GM19238 (cell line): ENCODE measurements at regions not wholly inside any gene's neighbourhood (a gene's known extent, or its start where the extent isn't known, plus 50 kb on each side); places are given as distances from the start of the nearest gene placed in this dataset.
"Not testable (repeated sequence)": the region's sequence is repeated elsewhere in the genome, so short reads cannot be mapped to it uniquely, and the experiment has no call there.

Source experiments
- DNase-seq: peaks from one replicate; pipeline ENCODE4 v3.0.0; 2011; ENCODE audit warnings: low spot score; ENCODE audit not compliant: insufficient read length

- no peak for DNase-seq
These were observed 89.2 kb upstream of the STMND1 start for GRCh38 chr6:17012421-17013225.

DNA sequence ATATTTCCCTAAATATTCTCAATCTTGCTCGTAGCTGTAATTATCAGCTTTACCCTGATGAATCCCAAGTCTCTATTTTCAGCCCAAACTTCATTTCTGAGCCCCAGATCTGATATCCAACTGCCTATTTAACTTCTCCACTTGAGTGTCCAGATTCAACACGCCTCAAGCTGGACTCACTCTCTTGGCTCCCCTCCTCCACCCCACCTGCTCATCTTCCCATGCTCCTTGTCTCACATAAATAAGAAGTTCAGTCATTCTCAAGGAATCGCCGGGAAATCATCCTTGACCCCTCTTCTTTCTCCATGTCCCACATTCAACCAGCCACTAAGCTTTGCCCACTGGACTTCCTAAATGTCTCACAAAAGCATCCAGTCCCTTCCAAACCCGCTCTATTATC, 89.9 kb upstream of the STMND1 start:
- no peak for DNase-seq

DNA sequence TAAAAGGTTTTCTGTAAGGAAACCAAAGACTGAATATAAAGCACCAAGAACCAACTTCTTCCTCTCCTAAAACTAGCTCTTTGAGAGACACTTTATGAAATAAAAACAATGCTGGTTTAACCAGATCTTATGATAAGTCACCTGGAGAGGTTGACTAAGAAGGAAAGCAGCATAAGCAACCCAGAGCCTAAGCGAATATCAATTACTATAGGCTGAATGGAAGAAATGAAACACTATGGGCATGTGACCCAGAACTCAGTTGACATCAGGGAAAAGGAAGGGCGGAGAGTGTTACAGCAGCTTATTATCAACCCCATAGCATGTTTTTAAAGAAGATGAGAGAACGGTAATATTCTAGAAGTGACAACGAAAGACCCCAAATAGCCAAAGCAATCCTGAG, 94.1 kb upstream of the STMND1 start:
- DNase-seq = no peak

- DNase-seq = no peak
These were observed 95.3 kb upstream of the STMND1 start for GRCh38 chr6:17006543-17006942.

- no peak for DNase-seq
These were observed 97.6 kb upstream of the STMND1 start for GRCh38 chr6:17004269-17004668.

- DNase-seq = no peak
These were observed 99.7 kb upstream of the STMND1 start for GRCh38 chr6:17002123-17002522.

DNA sequence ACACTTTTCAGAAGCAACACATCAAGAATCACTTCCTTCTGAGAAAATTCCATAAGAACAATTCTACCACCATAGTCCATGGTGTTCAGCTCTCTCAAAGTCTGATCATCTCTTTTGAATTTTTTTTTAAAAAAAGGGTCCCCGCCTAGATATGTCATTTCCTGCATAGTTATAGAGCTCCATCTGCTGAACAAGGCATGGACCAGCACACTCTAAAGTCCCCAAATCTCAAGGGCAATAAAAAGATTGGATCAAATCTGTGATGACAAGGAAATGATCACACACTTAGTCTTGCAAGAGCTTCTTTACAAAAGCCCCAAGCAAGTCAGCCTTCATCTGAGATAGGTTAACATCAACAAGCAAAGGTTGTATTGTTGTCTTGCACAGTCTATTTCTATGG, 100.7 kb upstream of the STMND1 start:
- DNase-seq = no peak

DNA sequence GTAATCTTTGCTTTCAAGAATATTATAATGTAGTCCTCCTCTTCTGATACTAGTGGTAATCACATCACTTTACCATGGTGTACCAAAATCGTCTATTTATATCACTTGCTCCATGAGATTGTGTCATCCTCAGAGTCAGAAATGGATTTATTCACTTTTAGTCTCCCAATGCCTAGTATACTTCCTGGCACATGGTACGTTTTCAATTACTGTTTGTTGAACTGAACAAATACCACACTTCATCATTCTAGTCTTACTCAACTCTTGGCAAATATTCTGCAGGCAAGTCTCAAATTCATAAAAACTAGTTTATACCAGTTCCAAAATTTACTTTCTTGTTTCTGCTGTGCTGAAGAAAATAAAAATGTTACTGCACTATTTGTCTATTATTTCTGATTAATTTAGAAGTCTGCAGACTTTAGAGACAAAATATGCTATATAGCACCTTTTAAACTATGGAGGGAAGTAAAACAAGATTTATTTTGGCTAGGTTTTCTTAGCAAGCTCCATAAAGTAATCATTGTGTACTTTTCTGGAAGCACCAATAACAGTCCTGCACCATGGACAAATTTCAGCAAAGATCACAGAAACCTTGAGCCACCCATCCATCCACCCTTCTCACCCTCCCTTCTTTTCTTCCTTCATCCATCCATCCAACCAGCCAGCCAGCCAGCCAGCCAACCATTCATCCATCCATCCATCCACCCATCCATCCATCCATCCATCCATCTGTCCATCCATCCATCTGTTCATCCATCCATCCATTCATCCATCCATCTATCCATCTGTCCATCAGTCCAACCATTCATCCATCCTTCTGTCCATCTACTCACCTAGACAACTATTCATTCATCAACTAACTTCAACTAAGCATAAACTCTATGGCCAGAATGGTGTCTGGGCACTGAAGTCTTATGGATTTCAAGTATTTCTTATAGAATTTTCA, 102.1 kb upstream of the STMND1 start:
- no peak for DNase-seq

DNA sequence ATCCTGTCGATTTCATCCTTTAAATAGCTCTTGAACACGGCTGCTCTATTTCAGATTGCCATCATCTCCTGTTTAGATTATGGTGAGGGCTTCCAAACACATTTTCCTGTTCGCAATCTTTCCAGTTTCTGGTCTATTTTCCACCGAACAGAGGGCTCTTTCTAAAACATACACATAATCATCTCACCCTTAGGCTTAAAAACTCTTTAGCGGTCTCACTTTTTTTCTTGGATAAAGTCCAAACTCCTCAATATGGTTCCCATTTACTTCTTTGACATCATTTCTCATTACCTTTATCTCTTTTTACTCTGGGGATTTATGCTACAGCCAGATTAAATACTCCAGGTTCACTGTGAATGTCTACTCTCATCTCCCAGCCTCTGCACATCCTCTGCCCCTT, 103.4 kb upstream of the STMND1 start:
- no peak for DNase-seq

DNA sequence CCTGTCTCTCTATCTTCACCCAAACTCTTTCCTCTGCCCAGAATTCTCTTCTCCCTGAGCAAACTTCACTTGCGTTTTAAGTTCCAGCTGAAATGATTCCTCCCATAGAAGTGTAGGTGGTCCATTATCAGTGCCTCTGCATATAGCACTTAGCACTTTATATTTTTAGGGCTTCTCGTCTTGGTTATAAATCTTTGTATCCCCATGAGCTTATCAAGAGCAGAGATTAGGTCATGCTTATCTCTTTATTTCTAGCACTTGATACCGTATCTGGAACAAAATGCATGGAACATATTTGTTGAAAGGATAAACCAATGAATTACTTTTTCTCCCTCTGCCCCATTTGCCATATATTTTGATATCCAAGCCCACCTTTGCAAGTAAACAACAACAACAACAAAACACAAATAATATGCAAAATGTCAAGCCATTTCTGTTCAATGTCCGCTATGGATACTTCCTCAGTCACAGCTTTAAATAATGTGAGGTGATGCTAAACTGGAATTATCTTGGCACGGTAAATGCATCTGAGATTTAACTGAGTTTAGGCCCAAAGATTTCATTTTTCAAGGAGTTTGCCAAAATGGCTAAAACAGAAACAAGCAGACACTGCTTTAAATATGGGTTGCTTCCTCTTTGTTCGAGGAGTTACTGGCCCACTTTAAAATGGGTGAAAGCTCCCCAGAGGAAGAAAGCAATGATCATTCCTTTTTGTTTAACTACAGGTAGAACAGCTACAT, 106.2 kb upstream of the STMND1 start:
- no peak for DNase-seq

DNA sequence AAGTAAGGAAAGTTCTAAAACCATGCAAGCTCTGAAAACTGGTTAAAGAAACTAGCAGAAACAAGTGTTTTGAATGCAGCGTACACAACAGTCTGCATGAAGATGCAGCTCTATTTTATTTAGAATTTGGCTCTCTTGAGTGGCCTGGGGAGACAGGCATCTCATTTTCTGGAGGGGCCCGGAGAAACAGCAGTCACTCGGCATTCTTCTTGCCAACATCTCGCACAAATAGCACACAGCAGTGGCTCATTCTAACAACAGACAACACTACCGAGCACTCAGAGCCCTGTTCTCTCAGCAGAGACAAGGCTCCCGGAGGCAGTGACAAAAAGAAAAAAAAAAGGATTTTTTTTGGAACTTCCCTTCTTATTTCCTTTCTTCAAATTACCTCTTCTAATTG, 108.5 kb upstream of the STMND1 start:
- DNase-seq = no peak

- DNase-seq = no peak
These were observed 109.7 kb upstream of the STMND1 start for GRCh38 chr6:16991981-16992629.

DNA sequence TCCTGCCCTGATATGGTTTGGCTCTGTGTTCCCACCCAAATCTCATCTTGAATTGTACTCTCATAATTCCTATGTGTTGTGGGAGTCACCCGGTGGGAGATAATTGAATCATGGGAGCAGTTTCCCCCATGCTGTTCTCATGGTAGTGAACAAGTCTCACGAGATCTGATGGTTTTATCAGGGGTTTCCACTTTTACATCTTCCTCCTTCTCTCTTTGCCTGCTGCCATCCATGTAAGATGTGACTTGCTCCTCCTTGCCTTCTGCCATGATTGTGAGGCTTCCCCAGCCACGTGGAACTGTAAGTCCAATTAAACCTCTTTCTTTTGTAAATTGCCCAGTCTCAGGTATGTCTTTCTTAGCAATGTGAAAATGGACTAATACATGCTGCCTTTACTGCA, 111.9 kb upstream of the STMND1 start:
- DNase-seq = not testable (repeated sequence)

- no peak for DNase-seq
These were observed 112.5 kb upstream of the STMND1 start for GRCh38 chr6:16989382-16989781.

GRCh38 chr6:16987996-16988395, 113.9 kb upstream of the STMND1 start:
- no peak for DNase-seq

DNA sequence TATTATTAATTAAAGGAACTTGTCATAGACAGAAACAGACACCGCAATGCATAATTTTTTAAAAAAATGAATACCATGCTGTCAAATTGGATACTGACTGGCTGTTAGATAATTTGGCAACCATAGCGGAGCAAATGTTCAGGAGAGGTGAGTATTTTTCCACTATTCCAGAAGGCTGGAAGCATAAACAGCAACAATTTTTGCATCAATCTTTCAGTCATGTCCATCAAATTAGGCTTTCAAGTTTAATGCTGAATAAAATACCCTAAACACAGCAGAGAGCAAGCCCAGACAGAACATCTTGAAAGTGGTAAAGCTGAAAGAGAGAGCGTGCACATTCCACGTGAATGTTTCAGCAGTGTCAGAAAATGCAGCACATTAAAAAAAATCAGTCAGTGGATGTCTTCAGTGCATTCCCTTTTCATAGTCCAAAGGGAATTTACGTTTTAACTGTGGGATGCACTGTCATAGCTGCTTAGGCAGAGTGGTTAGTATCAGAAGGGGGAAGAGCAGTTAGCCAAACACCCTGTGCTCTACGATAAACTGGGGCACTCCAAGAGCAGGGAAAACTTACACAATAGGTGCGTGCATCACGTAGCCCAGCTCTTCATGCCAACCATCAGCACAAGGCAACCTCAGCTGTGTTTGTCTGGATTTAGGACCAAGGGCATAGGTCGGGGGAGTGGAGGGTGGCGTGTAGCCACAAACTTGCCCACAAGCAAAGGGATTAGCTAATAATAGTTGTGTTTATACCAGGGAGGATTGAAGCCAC, 116.2 kb upstream of the STMND1 start:
- DNase-seq = no peak

DNA sequence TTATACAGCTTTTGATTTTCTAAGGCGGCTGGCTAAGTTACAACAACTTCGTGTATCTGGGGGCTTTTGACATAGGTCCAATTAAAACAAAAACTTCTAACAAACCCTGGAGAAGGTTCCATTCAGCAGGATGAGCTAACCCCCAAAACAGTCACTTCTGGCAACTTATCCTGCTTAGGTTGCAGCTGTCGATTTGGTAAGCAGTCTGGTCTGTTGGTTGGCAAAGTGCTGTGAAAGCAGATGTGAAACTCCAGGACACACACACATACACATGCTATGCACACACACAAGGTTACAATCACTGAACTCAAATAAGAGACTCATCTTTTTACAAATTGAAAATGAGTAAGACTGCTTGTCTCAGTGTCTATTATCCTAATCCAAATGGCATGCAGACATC, 119.0 kb upstream of the STMND1 start:
- no peak for DNase-seq

- no peak for DNase-seq
These were observed 122.0 kb upstream of the STMND1 start for GRCh38 chr6:16979677-16980370.

DNA sequence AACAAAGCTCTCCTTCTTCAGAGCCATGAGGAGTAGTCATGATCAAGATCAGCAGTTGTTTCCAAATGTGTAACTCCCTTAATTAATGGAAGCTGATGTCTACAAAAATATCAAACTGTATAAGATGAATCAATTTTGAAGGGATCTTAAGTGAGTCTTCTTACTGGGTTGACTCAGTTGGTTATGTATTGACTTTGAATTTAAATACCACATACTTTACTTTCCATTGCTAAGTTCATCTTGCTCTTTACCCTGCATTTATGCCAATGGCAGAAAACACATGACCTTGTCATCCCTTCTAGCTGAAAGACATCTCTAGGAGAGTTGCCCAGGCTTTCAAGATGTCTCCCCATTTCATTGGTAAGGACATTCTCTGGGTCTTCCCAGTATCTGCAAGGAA, 123.2 kb upstream of the STMND1 start:
- no peak for DNase-seq
